ENCODE measurements at regions not wholly inside any gene's neighbourhood (a gene's known extent, or its start where the extent isn't known, plus 50 kb on each side); places are given as distances from the start of the nearest gene placed in this dataset.

DNA sequence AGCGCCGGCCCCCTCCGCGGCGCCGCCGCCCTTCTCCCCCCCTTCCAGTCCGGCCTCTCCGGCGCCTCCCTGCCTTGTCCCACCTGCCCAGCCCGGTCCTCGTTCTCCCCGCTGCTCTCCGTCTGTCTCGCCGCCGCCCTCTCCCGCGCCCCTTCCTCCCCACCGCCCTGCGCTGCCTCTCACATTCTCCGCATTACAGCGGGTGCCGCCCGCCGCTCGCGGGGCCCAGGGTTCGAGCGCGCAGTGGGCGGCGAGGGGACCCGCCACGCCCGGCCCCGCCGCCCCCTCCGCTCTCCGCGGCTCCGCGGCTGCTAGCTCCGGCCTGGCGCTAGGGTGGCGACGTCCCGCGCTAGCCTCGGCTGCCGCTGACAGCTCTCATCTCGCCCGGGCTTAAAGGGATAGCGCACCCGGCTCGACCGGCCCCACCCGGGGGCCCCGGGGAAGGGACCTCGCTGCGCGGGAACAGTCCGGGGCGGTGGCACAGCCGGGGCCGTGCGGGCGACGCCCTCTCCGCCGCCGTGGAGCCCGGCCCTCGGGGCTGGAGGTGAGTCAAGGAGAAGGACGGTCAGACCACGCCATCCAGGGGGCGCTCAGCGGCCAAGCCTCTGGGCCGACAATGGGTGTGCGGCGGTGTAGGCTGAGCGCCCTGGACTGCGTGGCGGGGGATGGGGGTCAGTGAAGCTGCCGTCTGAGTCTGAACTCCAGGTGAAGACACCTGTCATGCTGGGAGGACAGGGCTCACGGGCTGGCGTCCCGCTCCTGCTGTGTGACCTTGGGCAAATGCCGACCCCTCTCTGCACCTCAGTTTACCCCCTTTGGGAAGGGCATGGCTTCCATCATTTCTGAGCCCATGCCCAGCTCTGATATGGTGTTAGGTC, 187.4 kb upstream of the LINGO1 start (continued):
- TF ChIP-seq, protein P1, sequence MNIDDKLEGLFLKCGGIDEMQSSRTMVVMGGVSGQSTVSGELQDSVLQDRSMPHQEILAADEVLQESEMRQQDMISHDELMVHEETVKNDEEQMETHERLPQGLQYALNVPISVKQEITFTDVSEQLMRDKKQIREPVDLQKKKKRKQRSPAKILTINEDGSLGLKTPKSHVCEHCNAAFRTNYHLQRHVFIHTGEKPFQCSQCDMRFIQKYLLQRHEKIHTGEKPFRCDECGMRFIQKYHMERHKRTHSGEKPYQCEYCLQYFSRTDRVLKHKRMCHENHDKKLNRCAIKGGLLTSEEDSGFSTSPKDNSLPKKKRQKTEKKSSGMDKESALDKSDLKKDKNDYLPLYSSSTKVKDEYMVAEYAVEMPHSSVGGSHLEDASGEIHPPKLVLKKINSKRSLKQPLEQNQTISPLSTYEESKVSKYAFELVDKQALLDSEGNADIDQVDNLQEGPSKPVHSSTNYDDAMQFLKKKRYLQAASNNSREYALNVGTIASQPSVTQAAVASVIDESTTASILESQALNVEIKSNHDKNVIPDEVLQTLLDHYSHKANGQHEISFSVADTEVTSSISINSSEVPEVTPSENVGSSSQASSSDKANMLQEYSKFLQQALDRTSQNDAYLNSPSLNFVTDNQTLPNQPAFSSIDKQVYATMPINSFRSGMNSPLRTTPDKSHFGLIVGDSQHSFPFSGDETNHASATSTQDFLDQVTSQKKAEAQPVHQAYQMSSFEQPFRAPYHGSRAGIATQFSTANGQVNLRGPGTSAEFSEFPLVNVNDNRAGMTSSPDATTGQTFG (tag by site-specific recombination; IDR thresholded peaks at IDR 0.05; ENCODE audit: borderline replicate concordance), result no peak
- TF ChIP-seq ZNF837 (tag by site-specific recombination; IDR thresholded peaks at IDR 0.05) (no peak), ZNF366 (tag by site-specific recombination; conservative IDR thresholded peaks at IDR 0.05) (no peak), ZNF350 (tag by site-specific recombination; IDR thresholded peaks at IDR 0.05) (no peak), SCRT2 (tag by site-specific recombination; IDR thresholded peaks at IDR 0.05) (no peak), IKZF3 (tag by site-specific recombination; IDR thresholded peaks at IDR 0.05) (no peak), ZNF133 (tag by site-specific recombination; IDR thresholded peaks at IDR 0.05) (no peak), ZNF530 (tag by site-specific recombination; IDR thresholded peaks at IDR 0.05; ENCODE audit: low read depth) (no peak), ZEB2 (tag by site-specific recombination; IDR thresholded peaks at IDR 0.05) (peak; percentile 48), ZXDB (tag by site-specific recombination; IDR thresholded peaks at IDR 0.05) (no peak), ZNF501 (tag by site-specific recombination; IDR thresholded peaks at IDR 0.05) (0 out of 2 replicates have a peak, but pooled peaks have one; percentile 50), ZNF132 (tag by site-specific recombination; IDR thresholded peaks at IDR 0.05; ENCODE audit: borderline replicate concordance) (no peak), ZNF202 (tag by site-specific recombination; IDR thresholded peaks at IDR 0.05; ENCODE audit: borderline replicate concordance) (no peak), ZNF426 (tag by site-specific recombination; IDR thresholded peaks at IDR 0.05) (no peak), ZSCAN30 (tag by site-specific recombination; IDR thresholded peaks at IDR 0.05) (0 out of 2 replicates have a peak, but pooled peaks have one; percentile 18), ZNF792 (tag by site-specific recombination; IDR thresholded peaks at IDR 0.05) (no peak), ZNF768 (tag by site-specific recombination; IDR thresholded peaks at IDR 0.05) (no peak; the same call in 1 of the 2 replicates), YY1 (tag by site-specific recombination; IDR thresholded peaks at IDR 0.05) (0 out of 2 replicates have a peak, but pooled peaks have one; percentile 4)
- TF ChIP-seq, protein P2, sequence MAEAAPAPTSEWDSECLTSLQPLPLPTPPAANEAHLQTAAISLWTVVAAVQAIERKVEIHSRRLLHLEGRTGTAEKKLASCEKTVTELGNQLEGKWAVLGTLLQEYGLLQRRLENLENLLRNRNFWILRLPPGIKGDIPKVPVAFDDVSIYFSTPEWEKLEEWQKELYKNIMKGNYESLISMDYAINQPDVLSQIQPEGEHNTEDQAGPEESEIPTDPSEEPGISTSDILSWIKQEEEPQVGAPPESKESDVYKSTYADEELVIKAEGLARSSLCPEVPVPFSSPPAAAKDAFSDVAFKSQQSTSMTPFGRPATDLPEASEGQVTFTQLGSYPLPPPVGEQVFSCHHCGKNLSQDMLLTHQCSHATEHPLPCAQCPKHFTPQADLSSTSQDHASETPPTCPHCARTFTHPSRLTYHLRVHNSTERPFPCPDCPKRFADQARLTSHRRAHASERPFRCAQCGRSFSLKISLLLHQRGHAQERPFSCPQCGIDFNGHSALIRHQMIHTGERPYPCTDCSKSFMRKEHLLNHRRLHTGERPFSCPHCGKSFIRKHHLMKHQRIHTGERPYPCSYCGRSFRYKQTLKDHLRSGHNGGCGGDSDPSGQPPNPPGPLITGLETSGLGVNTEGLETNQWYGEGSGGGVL (tag by site-specific recombination; IDR thresholded peaks at IDR 0.05), result peak; percentile 65; the same call in 1 of the 2 replicates
- TF ChIP-seq, protein P3, sequence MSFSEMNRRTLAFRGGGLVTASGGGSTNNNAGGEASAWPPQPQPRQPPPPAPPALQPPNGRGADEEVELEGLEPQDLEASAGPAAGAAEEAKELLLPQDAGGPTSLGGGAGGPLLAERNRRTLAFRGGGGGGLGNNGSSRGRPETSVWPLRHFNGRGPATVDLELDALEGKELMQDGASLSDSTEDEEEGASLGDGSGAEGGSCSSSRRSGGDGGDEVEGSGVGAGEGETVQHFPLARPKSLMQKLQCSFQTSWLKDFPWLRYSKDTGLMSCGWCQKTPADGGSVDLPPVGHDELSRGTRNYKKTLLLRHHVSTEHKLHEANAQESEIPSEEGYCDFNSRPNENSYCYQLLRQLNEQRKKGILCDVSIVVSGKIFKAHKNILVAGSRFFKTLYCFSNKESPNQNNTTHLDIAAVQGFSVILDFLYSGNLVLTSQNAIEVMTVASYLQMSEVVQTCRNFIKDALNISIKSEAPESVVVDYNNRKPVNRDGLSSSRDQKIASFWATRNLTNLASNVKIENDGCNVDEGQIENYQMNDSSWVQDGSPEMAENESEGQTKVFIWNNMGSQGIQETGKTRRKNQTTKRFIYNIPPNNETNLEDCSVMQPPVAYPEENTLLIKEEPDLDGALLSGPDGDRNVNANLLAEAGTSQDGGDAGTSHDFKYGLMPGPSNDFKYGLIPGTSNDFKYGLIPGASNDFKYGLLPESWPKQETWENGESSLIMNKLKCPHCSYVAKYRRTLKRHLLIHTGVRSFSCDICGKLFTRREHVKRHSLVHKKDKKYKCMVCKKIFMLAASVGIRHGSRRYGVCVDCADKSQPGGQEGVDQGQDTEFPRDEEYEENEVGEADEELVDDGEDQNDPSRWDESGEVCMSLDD (tag by site-specific recombination; IDR thresholded peaks at IDR 0.05), result 0 out of 2 replicates have a peak, but pooled peaks have one; percentile 35
- TF ChIP-seq, protein P4, sequence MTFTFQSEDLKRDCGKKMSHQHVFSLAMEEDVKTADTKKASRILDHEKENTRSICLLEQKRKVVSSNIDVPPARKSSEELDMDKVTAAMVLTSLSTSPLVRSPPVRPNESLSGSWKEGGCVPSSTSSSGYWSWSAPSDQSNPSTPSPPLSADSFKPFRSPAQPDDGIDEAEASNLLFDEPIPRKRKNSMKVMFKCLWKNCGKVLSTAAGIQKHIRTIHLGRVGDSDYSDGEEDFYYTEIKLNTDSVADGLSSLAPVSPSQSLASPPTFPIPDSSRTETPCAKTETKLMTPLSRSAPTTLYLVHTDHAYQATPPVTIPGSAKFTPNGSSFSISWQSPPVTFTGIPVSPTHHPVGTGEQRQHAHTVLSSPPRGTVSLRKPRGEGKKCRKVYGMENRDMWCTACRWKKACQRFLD (tag by site-specific recombination; IDR thresholded peaks at IDR 0.05), result no peak
- TF ChIP-seq, protein P5, sequence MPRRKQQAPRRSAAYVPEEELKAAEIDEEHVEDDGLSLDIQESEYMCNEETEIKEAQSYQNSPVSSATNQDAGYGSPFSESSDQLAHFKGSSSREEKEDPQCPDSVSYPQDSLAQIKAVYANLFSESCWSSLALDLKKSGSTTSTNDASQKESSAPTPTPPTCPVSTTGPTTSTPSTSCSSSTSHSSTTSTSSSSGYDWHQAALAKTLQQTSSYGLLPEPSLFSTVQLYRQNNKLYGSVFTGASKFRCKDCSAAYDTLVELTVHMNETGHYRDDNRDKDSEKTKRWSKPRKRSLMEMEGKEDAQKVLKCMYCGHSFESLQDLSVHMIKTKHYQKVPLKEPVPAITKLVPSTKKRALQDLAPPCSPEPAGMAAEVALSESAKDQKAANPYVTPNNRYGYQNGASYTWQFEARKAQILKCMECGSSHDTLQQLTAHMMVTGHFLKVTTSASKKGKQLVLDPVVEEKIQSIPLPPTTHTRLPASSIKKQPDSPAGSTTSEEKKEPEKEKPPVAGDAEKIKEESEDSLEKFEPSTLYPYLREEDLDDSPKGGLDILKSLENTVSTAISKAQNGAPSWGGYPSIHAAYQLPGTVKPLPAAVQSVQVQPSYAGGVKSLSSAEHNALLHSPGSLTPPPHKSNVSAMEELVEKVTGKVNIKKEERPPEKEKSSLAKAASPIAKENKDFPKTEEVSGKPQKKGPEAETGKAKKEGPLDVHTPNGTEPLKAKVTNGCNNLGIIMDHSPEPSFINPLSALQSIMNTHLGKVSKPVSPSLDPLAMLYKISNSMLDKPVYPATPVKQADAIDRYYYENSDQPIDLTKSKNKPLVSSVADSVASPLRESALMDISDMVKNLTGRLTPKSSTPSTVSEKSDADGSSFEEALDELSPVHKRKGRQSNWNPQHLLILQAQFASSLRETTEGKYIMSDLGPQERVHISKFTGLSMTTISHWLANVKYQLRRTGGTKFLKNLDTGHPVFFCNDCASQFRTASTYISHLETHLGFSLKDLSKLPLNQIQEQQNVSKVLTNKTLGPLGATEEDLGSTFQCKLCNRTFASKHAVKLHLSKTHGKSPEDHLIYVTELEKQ (tag by site-specific recombination; IDR thresholded peaks at IDR 0.05; ENCODE audit: borderline replicate concordance), result no peak
- TF ChIP-seq, protein P6, sequence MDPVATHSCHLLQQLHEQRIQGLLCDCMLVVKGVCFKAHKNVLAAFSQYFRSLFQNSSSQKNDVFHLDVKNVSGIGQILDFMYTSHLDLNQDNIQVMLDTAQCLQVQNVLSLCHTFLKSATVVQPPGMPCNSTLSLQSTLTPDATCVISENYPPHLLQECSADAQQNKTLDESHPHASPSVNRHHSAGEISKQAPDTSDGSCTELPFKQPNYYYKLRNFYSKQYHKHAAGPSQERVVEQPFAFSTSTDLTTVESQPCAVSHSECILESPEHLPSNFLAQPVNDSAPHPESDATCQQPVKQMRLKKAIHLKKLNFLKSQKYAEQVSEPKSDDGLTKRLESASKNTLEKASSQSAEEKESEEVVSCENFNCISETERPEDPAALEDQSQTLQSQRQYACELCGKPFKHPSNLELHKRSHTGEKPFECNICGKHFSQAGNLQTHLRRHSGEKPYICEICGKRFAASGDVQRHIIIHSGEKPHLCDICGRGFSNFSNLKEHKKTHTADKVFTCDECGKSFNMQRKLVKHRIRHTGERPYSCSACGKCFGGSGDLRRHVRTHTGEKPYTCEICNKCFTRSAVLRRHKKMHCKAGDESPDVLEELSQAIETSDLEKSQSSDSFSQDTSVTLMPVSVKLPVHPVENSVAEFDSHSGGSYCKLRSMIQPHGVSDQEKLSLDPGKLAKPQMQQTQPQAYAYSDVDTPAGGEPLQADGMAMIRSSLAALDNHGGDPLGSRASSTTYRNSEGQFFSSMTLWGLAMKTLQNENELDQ (tag by site-specific recombination; IDR thresholded peaks at IDR 0.05; ENCODE audit: low read depth), result no peak

All from HEK293 (cell line).